ENCODE measurements at regions not wholly inside any gene's neighbourhood (a gene's known extent, or its start where the extent isn't known, plus 50 kb on each side); places are given as distances from the start of the nearest gene placed in this dataset.

GRCh38 chr16:85254051-85254450 is 141.8 kb upstream of the CIBAR2 start:
- TF ChIP-seq CTCF (IDR thresholded peaks at IDR 0.05), result no peak
- no peak for TF ChIP-seq POLR2A (IDR thresholded peaks at IDR 0.05)

GRCh38 chr16:85254921-85255320 is 142.6 kb upstream of the CIBAR2 start:
- H3K36me3 ChIP-seq (ENCODE audit: low read depth, missing control alignments), result no peaks in the 10 kb centered on the region
- WGBS, 2 donors, result 96 to 97% methylated on average over 10 to 24 of the region's 24 CpGs
- intact Hi-C loops (cut with DNase I; ENCODE audit: low total_unique reads), result no loop called here

More at GRCh38 chr16:85254051-85254450, 141.8 kb upstream of the CIBAR2 start:
- no peak for DNase-seq
- H3K36me3 ChIP-seq (ENCODE audit: low read depth, missing control alignments), result no peaks in the 10 kb centered on the region
- H3K4me1 ChIP-seq, result no peaks in the 10 kb centered on the region
- no peaks in the 10 kb centered on the region for H3K9me3 ChIP-seq
- 93 to 98% methylated on average over 7 to 9 of the region's 9 CpGs for WGBS, 2 donors
- H3K27ac ChIP-seq, result no peak overlapping the region
- H3K27me3 ChIP-seq, result no peaks in the 10 kb centered on the region
- intact Hi-C loops (cut with DNase I; ENCODE audit: low total_unique reads), result no loop called here
- no peak overlapping the region for H3K4me3 ChIP-seq

GRCh38 chr16:85255777-85256176 is 143.5 kb upstream of the CIBAR2 start:
- WGBS, 2 donors, result 97 to 99% methylated on average over 10 of the region's 10 CpGs
- H3K27ac ChIP-seq, result no peak overlapping the region
- no peaks in the 10 kb centered on the region for H3K36me3 ChIP-seq (ENCODE audit: low read depth, missing control alignments)
- H3K9me3 ChIP-seq, result no peaks in the 10 kb centered on the region
- intact Hi-C loops (cut with DNase I; ENCODE audit: low total_unique reads), result no loop called here
- TF ChIP-seq POLR2A (IDR thresholded peaks at IDR 0.05) (no peak), CTCF (IDR thresholded peaks at IDR 0.05) (no peak)
- no peak for DNase-seq
- H3K27me3 ChIP-seq, result no peaks in the 10 kb centered on the region
- H3K4me1 ChIP-seq, result no peaks in the 10 kb centered on the region
- no peak overlapping the region for H3K4me3 ChIP-seq

More at GRCh38 chr16:85254921-85255320, 142.6 kb upstream of the CIBAR2 start:
- no peak overlapping the region for H3K27ac ChIP-seq
- H3K4me3 ChIP-seq, result no peak overlapping the region
- TF ChIP-seq CTCF (IDR thresholded peaks at IDR 0.05), result no peak
- TF ChIP-seq POLR2A (IDR thresholded peaks at IDR 0.05), result no peak
- no peaks in the 10 kb centered on the region for H3K9me3 ChIP-seq
- no peaks in the 10 kb centered on the region for H3K27me3 ChIP-seq
- no peaks in the 10 kb centered on the region for H3K4me1 ChIP-seq
- no peak for DNase-seq

- Histone ChIP-seq H3K4me3 (no peak overlapping the region), H3K36me3 (ENCODE audit: low read depth, missing control alignments) (no peaks in the 10 kb centered on the region), H3K4me1 (no peaks in the 10 kb centered on the region), H3K27me3 (no peaks in the 10 kb centered on the region), H3K9me3 (no peaks in the 10 kb centered on the region), H3K27ac (no peak overlapping the region)
- 87 to 89% methylated on average over 18 of the region's 18 CpGs for WGBS, 2 donors
- DNase-seq, result no peak
- TF ChIP-seq CTCF (IDR thresholded peaks at IDR 0.05), result no peak
- no peak for TF ChIP-seq POLR2A (IDR thresholded peaks at IDR 0.05)
- intact Hi-C loops (cut with DNase I; ENCODE audit: low total_unique reads), result no loop called here
Measured at GRCh38 chr16:85256190-85256739, 144.0 kb upstream of the CIBAR2 start.

GRCh38 chr16:85257483-85257882 is 145.2 kb upstream of the CIBAR2 start:
- intact Hi-C loops (cut with DNase I; ENCODE audit: low total_unique reads), result no loop called here
- Histone ChIP-seq H3K4me1 (no peaks in the 10 kb centered on the region), H3K36me3 (ENCODE audit: low read depth, missing control alignments) (no peaks in the 10 kb centered on the region), H3K27me3 (no peaks in the 10 kb centered on the region), H3K9me3 (no peaks in the 10 kb centered on the region), H3K27ac (no peak overlapping the region), H3K4me3 (no peak overlapping the region)
- whole genome bisulfite sequencing, 2 donors, result 95% methylated on average over 8 of the region's 8 CpGs
- no peak for TF ChIP-seq POLR2A (IDR thresholded peaks at IDR 0.05)
- TF ChIP-seq CTCF (IDR thresholded peaks at IDR 0.05), result no peak
- DNase-seq, result no peak
